ENCODE measurements at regions not wholly inside any gene's neighbourhood (a gene's known extent, or its start where the extent isn't known, plus 50 kb on each side); places are given as distances from the start of the nearest gene placed in this dataset.
"Not testable (repeated sequence)": the region's sequence is repeated elsewhere in the genome, so short reads cannot be mapped to it uniquely, and the experiment has no call there.

DNA sequence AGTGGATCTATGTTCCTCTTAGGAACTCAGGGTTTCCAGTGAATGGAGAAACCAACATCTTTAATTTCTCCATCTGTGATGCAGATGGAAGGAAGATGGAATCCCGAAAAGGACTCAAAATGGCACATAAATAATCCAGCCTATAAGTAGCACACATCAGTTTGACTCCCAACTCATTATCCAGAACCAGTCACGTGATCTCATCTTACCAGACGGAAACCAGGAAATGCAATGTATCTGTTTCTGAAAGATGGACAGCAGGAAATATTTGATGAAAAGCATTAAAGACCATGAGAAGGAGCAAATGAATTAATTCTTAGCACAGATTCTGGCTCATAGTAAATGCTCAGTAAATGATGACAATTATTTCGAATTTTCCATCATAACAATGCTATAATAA is 443.1 kb upstream of the FMR1 start:
- no peaks in the 10 kb centered on the region for H3K27me3 ChIP-seq (ENCODE audit: low read depth)
- in situ Hi-C loops (cut with MboI; ENCODE audit: low sequenced_read_pairs), result no loop called here
- DNase-seq (ENCODE audit: low spot score in 2 of 2), result no peak

DNA sequence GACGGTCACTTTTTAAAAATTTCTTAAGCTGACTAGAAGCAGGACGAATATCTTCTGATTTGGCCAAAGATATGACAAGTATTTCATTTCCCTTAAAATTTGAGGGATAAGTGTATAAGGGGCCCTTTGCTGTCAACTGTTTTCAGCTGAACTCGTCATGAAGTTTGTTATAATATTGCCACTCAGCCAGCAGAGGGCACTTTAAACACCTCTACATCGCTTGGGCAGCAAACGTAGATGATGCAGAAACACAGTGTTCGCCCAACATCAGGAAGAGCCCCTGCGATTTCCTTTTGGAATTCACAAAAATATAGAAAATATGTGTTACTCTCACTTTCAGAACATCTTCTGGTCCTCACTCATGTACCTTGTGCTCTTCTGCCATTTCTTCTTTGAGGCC is 435.7 kb upstream of the FMR1 start:
- no peaks in the 10 kb centered on the region for H3K27me3 ChIP-seq (ENCODE audit: low read depth)
- no peaks in the 10 kb centered on the region for H3K4me1 ChIP-seq
- no peaks in the 10 kb centered on the region for H3K36me3 ChIP-seq (replicated peaks)
- in situ Hi-C loops (cut with MboI; ENCODE audit: low sequenced_read_pairs), result no loop called here
- H3K4me3 ChIP-seq, result no peak overlapping the region
- H3K9me3 ChIP-seq, result no peaks in the 10 kb centered on the region
- DNase-seq (ENCODE audit: low spot score in 2 of 2), result peak; percentile 34 to 38

More for the DNA sequence above, 443.1 kb upstream of the FMR1 start:
- Histone ChIP-seq H3K4me1 (no peaks in the 10 kb centered on the region), H3K4me3 (no peak overlapping the region), H3K9me3 (no peaks in the 10 kb centered on the region), H3K36me3 (replicated peaks) (no peaks in the 10 kb centered on the region)

- H3K4me1 ChIP-seq, result no peaks in the 10 kb centered on the region
- in situ Hi-C loops (cut with MboI; ENCODE audit: low sequenced_read_pairs), result no loop called here
- no peaks in the 10 kb centered on the region for H3K9me3 ChIP-seq
- no peak for DNase-seq (ENCODE audit: low spot score in 2 of 2)
- no peak overlapping the region for H3K4me3 ChIP-seq
- no peaks in the 10 kb centered on the region for H3K36me3 ChIP-seq (replicated peaks)
- no peaks in the 10 kb centered on the region for H3K27me3 ChIP-seq (ENCODE audit: low read depth)
Observed at GRCh38 chrX:147478899-147479298, 432.8 kb upstream of the FMR1 start.

DNA sequence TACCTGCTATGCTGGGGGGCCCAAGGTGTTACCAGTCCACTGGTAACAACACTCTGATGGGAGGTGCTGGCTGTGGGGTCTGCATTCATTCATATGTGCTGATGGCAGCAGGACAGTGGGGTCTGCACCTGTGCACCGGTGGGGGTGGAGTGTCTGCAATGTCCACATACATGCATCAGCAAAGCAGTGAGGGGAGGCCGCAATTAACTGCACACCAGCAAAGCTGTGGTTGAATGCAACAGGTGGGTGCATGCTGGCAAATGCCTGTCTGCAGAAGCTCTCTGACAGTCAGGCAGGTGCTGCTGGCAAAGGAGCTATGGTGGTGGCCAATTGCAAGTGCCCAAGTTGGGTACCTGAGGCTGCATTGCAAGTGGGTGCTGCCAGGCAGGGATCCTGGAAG is 426.5 kb upstream of the FMR1 start:
- no peaks in the 10 kb centered on the region for H3K36me3 ChIP-seq (replicated peaks)
- no peaks in the 10 kb centered on the region for H3K4me1 ChIP-seq
- in situ Hi-C loops (cut with MboI; ENCODE audit: low sequenced_read_pairs), result no loop called here
- H3K4me3 ChIP-seq, result no peak overlapping the region
- H3K9me3 ChIP-seq, result no peaks in the 10 kb centered on the region
- no peaks in the 10 kb centered on the region for H3K27me3 ChIP-seq (ENCODE audit: low read depth)
- DNase-seq (ENCODE audit: low spot score in 2 of 2), result no peak

DNA sequence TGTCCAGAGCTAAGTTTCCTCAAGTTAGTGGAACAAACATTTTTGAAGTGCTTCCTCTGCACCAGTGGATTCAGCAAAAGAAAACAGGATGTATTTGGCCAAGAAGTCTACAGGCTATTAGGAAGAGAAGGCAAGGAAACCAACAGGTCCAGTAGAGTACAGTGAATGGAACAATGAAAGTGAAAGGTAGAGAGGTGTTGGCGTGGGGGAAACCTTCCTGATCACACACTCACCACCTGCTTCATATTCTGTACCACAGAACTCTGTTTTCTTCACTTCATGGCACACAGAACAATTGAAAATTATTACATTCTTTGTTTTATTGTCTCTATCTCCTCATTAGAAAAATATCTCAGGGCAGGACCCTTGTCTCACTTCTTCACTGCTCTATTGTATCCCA is 417.4 kb upstream of the FMR1 start:
- Histone ChIP-seq H3K27me3 (ENCODE audit: low read depth) (no peaks in the 10 kb centered on the region), H3K36me3 (replicated peaks) (no peaks in the 10 kb centered on the region), H3K9me3 (no peaks in the 10 kb centered on the region), H3K4me1 (peaks cover 4% of the 10 kb centered on the region), H3K4me3 (no peak overlapping the region)
- DNase-seq (ENCODE audit: low spot score in 2 of 2), result no peak
- in situ Hi-C loops (cut with MboI; ENCODE audit: low sequenced_read_pairs), result no loop called here

DNA sequence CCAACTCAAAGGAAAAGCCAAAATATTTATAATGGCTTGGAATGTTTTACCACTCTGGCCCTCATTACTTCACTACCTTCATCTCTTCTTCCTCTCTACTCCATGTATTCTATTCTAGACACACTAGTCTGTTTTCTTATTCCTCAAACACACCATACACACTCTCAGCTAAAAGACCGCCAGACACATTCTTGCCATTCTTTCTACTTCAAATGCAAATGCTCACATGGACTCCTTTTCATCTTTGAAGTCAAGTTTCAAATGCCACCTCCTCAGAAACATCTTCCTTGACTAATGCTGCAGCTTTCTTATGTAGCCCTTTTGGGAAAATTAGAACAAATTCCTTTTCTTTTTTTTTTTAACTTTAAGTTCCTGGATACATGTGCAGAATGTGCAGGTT is 412.9 kb upstream of the FMR1 start:
- H3K9me3 ChIP-seq, result no peaks in the 10 kb centered on the region
- H3K4me1 ChIP-seq, result peaks cover 4% of the 10 kb centered on the region
- in situ Hi-C loops (cut with MboI; ENCODE audit: low sequenced_read_pairs), result no loop called here
- H3K4me3 ChIP-seq, result no peak overlapping the region
- no peaks in the 10 kb centered on the region for H3K36me3 ChIP-seq (replicated peaks)
- DNase-seq (ENCODE audit: low spot score in 2 of 2), result peak in 1 of 2 experiments; percentile 52
- no peaks in the 10 kb centered on the region for H3K27me3 ChIP-seq (ENCODE audit: low read depth)

DNA sequence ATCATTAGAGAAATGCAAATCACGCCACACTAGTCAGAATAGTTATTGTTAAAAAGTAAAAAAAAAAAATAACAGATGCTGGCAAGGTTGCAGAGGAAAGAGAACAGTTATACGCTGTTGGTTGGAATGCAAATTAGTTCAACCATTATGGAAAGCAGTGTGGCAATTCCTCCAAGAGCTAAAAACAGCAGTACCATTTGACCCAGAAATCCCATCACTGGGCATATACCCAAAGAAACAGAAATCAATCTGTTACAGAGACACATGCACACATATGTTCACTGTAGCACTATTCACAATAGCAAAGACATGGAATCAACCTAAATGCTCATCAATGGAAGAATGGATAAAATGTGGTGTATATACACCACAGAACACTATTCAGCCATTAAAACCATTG is 388.7 kb upstream of the FMR1 start:
- no peaks in the 10 kb centered on the region for H3K9me3 ChIP-seq
- in situ Hi-C loops (cut with MboI; ENCODE audit: low sequenced_read_pairs), result no loop called here
- no peak overlapping the region for H3K4me3 ChIP-seq
- no peak for DNase-seq (ENCODE audit: low spot score in 2 of 2)
- H3K36me3 ChIP-seq (replicated peaks), result no peaks in the 10 kb centered on the region
- H3K27me3 ChIP-seq (ENCODE audit: low read depth), result no peaks in the 10 kb centered on the region
- no peaks in the 10 kb centered on the region for H3K4me1 ChIP-seq

GRCh38 chrX:147533426-147533825 is 378.3 kb upstream of the FMR1 start:
- H3K4me1 ChIP-seq, result no peaks in the 10 kb centered on the region
- no peaks in the 10 kb centered on the region for H3K9me3 ChIP-seq
- in situ Hi-C loops (cut with MboI; ENCODE audit: low sequenced_read_pairs), result no loop called here
- H3K4me3 ChIP-seq, result no peak overlapping the region
- H3K27me3 ChIP-seq (ENCODE audit: low read depth), result no peaks in the 10 kb centered on the region
- H3K36me3 ChIP-seq (replicated peaks), result no peaks in the 10 kb centered on the region
- DNase-seq (ENCODE audit: low spot score in 2 of 2), result no peak

DNA sequence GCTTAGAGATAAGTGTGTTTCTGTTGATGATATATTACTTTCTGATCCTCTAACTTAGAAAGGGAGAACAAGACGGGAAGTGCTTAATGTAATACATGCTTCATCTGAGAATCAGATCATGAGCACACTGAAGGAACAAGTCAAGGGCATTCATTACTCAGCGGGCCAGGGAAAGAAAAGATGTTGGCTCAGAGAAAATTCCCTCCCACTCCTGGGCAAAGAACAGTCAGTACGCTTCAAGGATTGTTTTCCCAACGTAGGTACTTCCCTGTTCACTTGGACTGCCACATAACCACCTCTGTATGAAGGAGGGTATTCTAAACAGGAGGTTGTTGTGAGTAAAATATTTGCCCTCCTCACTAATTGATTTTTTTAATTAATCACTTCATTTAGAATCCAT is 374.5 kb upstream of the FMR1 start:
- Histone ChIP-seq H3K27me3 (ENCODE audit: low read depth) (no peaks in the 10 kb centered on the region), H3K36me3 (replicated peaks) (no peaks in the 10 kb centered on the region), H3K9me3 (no peaks in the 10 kb centered on the region), H3K4me3 (no peak overlapping the region), H3K4me1 (no peaks in the 10 kb centered on the region)
- in situ Hi-C loops (cut with MboI; ENCODE audit: low sequenced_read_pairs), result no loop called here
- no peak for DNase-seq (ENCODE audit: low spot score in 2 of 2)

DNA sequence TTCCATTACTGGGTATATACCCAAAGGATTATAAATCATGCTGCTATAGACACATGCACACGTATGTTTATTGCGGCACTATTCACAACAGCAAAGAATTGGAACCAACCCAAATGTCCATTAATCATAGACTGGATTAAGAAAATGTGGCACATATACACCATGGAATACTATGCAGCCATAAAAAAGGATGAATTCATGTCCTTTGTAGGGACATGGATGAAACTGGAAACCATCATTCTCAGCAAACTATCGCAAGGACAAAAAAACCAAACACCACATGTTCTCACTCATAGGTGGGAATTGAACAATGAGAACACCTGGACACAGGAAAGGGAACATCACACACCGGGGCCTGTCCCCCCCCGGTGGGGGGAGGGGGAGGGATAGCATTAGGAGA is 363.7 kb upstream of the FMR1 start:
- H3K4me3 ChIP-seq; H3K36me3 ChIP-seq (replicated peaks); H3K9me3 ChIP-seq; in situ Hi-C loops (cut with MboI; ENCODE audit: low sequenced_read_pairs); H3K4me1 ChIP-seq; H3K27me3 ChIP-seq (ENCODE audit: low read depth); DNase-seq (ENCODE audit: low spot score in 2 of 2): not testable (repeated sequence)

- Histone ChIP-seq H3K4me3 (no peak overlapping the region), H3K9me3 (no peaks in the 10 kb centered on the region), H3K36me3 (replicated peaks) (no peaks in the 10 kb centered on the region), H3K4me1 (no peaks in the 10 kb centered on the region), H3K27me3 (ENCODE audit: low read depth) (no peaks in the 10 kb centered on the region)
- in situ Hi-C loops (cut with MboI; ENCODE audit: low sequenced_read_pairs), result no loop called here
- peak; percentile 28 to 60 for DNase-seq (ENCODE audit: low spot score in 2 of 2)
Observed at GRCh38 chrX:147550217-147550616, 361.5 kb upstream of the FMR1 start.

- in situ Hi-C loops (cut with MboI; ENCODE audit: low sequenced_read_pairs), result no loop called here
- H3K27me3 ChIP-seq (ENCODE audit: low read depth), result no peaks in the 10 kb centered on the region
Observed at GRCh38 chrX:147559191-147559590, 352.5 kb upstream of the FMR1 start.

GRCh38 chrX:147565237-147565636 is 346.5 kb upstream of the FMR1 start:
- in situ Hi-C loops (cut with MboI; ENCODE audit: low sequenced_read_pairs), result no loop called here
- no peaks in the 10 kb centered on the region for H3K4me1 ChIP-seq
- H3K4me3 ChIP-seq, result no peak overlapping the region
- no peaks in the 10 kb centered on the region for H3K36me3 ChIP-seq (replicated peaks)
- no peak for DNase-seq (ENCODE audit: low spot score in 2 of 2)
- H3K9me3 ChIP-seq, result no peaks in the 10 kb centered on the region
- H3K27me3 ChIP-seq (ENCODE audit: low read depth), result no peaks in the 10 kb centered on the region

More at GRCh38 chrX:147559191-147559590, 352.5 kb upstream of the FMR1 start:
- no peak overlapping the region for H3K4me3 ChIP-seq
- no peaks in the 10 kb centered on the region for H3K4me1 ChIP-seq
- DNase-seq (ENCODE audit: low spot score in 2 of 2), result no peak
- H3K9me3 ChIP-seq, result no peaks in the 10 kb centered on the region
- H3K36me3 ChIP-seq (replicated peaks), result no peaks in the 10 kb centered on the region

GRCh38 chrX:147570483-147570882 is 341.2 kb upstream of the FMR1 start:
- H3K27me3 ChIP-seq (ENCODE audit: low read depth), result no peaks in the 10 kb centered on the region
- DNase-seq (ENCODE audit: low spot score in 2 of 2), result no peak
- H3K36me3 ChIP-seq (replicated peaks), result no peaks in the 10 kb centered on the region
- in situ Hi-C loops (cut with MboI; ENCODE audit: low sequenced_read_pairs), result no loop called here
- H3K4me3 ChIP-seq, result no peak overlapping the region
- no peaks in the 10 kb centered on the region for H3K9me3 ChIP-seq
- H3K4me1 ChIP-seq, result no peaks in the 10 kb centered on the region

DNA sequence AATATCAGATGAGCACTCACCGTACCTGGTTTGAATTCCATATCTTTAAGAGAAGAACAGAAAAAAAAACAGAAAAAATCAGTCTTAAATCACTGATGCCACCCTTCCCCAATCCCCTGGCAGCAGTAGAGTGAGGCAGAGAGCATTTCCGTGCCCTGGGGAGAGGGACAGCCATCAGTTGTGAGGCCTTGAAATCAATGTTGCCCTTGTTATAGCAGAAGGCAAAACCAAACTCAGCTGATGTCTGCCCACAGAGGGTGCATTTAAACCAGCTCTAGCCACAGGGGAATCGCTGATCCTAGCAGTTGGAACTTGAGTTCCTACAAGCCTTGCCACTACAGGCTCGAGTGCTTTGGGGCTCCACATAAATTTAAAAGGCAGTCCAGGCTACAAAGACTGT is 338.5 kb upstream of the FMR1 start:
- no peaks in the 10 kb centered on the region for H3K36me3 ChIP-seq (replicated peaks)
- in situ Hi-C loops (cut with MboI; ENCODE audit: low sequenced_read_pairs), result no loop called here
- DNase-seq (ENCODE audit: low spot score in 2 of 2), result no peak

More for the DNA sequence above, 338.5 kb upstream of the FMR1 start:
- Histone ChIP-seq H3K4me1 (no peaks in the 10 kb centered on the region), H3K4me3 (no peak overlapping the region), H3K9me3 (no peaks in the 10 kb centered on the region), H3K27me3 (ENCODE audit: low read depth) (no peaks in the 10 kb centered on the region)

Data from HAP-1 (cell line).